CD4-positive, alpha-beta T cell treated with Interleukin-6 at 100 ng/mL for 8 hours (primary cell): ENCODE measurements at regions not wholly inside any gene's neighbourhood (a gene's known extent, or its start where the extent isn't known, plus 50 kb on each side); places are given as distances from the start of the nearest gene placed in this dataset.
"Not testable (repeated sequence)": the region's sequence is repeated elsewhere in the genome, so short reads cannot be mapped to it uniquely, and the experiment has no call there.

Experiments used
- DNase-seq: peaks from one replicate; pipeline ENCODE4 v3.0.0-alpha.2; 2020; ENCODE audit warnings: mixed read lengths, low spot score

GRCh38 chr20:11180186-11180585 is 506.4 kb upstream of the JAG1 start:
- DNase-seq, result no peak

GRCh38 chr20:11181129-11181528 is 507.3 kb upstream of the JAG1 start:
- DNase-seq, result not testable (repeated sequence)

- no peak for DNase-seq
Measured at GRCh38 chr20:11181966-11182365, 508.2 kb upstream of the JAG1 start.

GRCh38 chr20:11182720-11183119 is 508.9 kb upstream of the JAG1 start:
- DNase-seq, result no peak

- no peak for DNase-seq
Measured at GRCh38 chr20:11186301-11187008, 512.7 kb upstream of the JAG1 start.

- DNase-seq, result no peak
Measured at GRCh38 chr20:11188843-11189603, 515.2 kb upstream of the JAG1 start.

- DNase-seq, result no peak
Measured at GRCh38 chr20:11190741-11191140, 516.9 kb upstream of the JAG1 start.

- no peak for DNase-seq
Measured at GRCh38 chr20:11192106-11192505, 518.3 kb upstream of the JAG1 start.

GRCh38 chr20:11193241-11193640 is 519.4 kb upstream of the JAG1 start:
- no peak for DNase-seq

- DNase-seq, result no peak
Measured at GRCh38 chr20:11195169-11195568, 521.4 kb upstream of the JAG1 start.

GRCh38 chr20:11195899-11196558 is 522.2 kb upstream of the JAG1 start:
- no peak for DNase-seq

GRCh38 chr20:11197851-11198250 is 524.1 kb upstream of the JAG1 start:
- no peak for DNase-seq

- no peak for DNase-seq
Measured at GRCh38 chr20:11200423-11200822, 526.6 kb upstream of the JAG1 start.

- no peak for DNase-seq
Measured at GRCh38 chr20:11204926-11205768, 531.3 kb upstream of the JAG1 start.

- no peak for DNase-seq
Measured at GRCh38 chr20:11205769-11206362, 532.1 kb upstream of the JAG1 start.

- no peak for DNase-seq
Measured at GRCh38 chr20:11207749-11208502, 534.1 kb upstream of the JAG1 start.

- DNase-seq, result no peak
Measured at GRCh38 chr20:11210611-11211010, 536.8 kb upstream of the JAG1 start.

- DNase-seq, result no peak
Measured at GRCh38 chr20:11212272-11212671, 538.5 kb upstream of the JAG1 start.

- no peak for DNase-seq
Measured at GRCh38 chr20:11212902-11213301, 539.1 kb upstream of the JAG1 start.

- DNase-seq, result no peak
Measured at GRCh38 chr20:11214256-11214840, 540.5 kb upstream of the JAG1 start.
